ENCODE measurements at regions not wholly inside any gene's neighbourhood (a gene's known extent, or its start where the extent isn't known, plus 50 kb on each side); places are given as distances from the start of the nearest gene placed in this dataset.

DNA sequence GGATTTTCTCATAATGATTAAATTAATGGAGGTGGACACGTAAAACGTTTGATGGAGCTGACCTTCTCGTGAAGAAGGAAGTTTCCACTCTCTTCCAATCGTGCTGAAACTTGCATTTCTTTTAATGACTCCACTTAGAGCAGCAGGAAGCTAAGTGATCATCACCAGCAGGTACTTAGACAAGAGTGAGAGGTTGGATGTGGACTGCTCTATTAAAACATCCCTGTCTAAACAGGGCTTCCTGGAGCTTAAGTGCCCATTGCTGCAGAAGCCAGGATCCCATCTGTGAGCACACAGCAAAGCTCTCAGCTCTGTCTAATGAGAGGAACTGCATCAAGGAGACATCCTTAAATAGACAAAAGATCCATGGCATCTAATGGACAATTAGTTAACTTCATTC, 1539.5 kb upstream of the CELF4 start:
- DNase-seq, result peak; percentile 7

DNA sequence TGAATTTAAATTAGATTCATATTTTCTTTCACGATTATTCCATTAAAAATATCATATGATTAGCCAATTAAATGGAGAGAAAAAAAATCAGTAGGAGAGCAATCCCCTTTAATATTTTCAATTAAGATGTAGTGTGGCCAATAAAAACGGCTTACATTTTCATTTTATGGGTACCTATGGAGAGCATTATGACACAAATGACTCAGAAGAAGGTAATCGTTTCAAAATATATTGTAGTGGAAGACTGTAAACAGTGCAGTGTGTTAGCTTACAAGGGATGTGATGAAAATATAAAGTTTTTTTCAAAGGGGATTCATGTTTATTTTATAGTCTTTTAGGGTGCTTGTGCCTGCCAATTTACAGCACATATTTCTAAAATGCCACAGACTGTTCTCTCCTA, 1507.4 kb upstream of the CELF4 start:
- no peak for DNase-seq

DNA sequence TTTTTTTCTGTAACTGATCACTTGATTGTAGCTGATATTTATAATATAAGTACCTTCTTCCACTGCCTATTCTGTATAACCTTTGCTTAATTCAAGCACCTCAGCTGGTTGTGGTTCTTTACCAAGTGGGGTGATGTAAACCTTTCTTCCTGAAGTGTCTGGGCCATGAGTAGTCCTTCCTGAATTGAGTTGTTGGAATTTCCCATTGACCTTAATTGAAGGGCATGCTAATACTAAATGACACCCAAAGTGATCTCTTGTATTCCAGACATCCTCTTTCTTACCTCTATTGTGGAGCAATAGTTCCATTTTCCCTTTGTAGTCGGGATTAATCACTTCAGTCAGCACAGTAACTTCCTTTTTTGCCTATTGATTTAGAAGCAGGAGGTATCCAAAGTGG, 1496.8 kb upstream of the CELF4 start:
- peak; percentile 11 for DNase-seq

DNA sequence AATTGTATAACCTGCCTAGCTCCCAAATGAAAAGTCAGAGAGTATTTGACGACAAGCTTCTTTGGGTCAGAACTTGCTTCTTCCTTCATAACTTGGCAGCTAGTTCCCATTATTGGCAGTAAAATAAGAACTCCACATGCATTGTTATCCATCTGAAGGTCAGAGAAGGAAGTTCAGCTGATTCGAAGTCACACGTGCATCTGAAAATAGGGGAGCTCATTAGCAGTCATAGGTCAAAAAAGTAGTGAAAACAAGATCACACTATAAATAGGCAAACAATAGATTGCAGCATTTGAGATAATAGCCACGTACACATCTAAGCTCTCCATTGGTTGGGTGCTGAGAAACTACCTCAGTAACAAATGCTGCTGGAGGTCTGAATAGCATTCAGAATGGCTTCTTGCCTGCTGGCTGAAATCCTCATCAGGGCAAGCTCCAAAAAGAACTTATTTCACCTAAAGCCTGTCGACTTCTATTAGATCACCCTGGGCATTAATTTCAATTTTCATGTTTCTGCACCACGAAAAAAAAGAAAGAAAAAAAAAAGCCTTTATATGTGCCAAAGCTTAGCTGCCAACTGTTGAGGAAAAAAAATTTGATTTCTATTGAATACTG, 1492.9 kb upstream of the CELF4 start:
- no peak for DNase-seq

DNA sequence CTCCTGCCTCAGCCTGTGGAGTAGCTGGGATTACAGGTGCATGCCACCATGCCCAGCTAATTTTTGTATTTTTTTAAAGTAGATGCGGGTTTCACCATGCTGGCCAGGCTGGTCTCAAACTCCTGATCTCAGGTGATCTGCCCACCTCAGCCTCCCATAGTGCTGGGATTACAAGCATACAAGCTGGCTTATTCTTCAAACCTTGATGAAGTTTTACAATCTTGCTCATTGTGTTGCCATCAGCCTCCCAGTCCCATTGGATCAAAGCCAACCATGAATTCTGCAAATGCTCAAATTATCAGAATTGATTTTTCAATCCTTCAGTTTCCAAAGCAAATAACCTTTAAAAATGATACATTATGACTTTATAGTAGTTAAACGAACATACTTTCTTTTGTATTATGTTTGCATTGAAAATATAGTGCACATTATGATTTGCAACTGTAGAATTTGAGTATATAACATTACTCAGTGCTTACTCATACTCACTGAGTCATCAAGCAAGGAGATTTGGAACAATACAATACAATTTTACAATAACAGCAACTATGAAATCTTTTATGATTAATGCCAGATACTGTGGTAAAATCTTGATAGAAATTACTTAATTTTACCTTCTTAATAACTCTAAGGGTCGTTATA, 1491.9 kb upstream of the CELF4 start:
- peak; percentile 35 for DNase-seq

DNA sequence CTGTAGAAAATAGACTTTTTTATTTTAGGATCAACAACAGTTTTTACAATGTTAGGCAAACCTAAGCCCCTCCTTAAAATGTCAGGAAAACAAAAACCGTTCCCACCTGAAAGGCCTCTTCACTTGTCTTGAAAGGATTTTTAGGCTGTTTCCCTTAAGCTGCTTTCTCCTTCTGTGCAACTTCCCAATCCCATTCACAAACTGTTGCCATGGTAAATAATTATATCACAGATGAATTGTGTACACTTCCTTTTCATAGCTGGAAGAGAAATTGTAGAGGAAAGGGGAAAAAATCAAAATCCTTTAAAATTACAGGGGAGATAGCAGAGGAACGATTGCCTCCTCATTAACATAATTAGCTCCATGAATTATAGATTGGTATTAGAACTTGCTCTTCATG, 1488.0 kb upstream of the CELF4 start:
- peak; percentile 24 for DNase-seq

DNA sequence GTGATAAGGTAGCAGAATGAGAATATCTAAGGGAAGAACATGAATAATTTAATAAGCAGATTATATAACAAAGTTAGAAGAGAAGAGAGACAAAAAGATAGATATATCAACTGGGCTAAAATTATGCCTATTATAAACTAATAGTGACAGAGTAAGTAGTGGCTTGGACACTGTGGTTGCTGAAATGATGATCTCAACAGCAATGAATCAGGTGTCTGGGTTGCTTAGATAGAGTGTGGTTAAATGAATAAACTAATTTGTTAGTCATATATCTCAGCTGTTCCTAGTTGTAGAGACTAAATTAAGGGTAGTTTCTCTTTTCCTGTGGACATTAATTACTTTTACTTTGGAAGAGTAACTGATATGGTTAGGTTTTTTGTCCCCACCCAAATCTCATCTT, 1485.4 kb upstream of the CELF4 start:
- no peak for DNase-seq

DNA sequence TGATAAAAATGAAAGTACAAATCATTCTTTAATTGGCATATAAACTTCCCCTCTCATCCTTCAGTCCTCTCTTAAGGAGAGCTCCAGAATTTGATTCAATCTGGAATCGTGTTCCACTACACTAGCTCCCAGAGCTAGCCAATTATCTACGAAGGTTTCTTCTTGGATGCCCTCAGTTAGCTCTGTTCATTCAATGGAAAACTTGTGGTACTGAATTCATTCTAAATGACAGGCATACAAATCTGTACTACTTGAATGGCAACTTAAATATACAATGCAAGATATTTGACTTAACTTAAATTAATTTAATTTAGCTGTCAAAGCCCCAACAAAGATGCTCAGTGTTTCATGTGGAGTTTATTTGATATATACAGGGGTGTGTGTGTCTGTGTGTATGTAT, 1474.2 kb upstream of the CELF4 start:
- DNase-seq, result no peak

DNA sequence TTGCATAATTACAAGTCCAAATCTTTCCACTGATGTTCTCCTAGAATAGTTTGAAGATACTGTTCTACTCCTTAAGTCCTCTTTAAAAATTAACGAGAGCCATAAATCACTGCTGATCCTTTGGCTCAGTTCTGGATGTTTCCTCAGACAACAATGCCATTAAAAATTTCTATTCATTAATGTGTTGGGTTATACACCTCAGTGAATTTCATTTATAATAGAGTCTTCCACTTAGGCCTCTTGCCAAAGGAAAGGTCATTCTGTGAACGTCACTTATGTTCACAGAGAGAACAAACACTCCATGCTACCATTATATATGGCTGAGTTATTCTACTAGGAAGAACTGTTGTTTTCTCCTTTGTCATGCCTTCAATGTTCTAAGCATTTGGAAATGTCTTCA, 1472.3 kb upstream of the CELF4 start:
- peak; percentile 73 for DNase-seq

DNA sequence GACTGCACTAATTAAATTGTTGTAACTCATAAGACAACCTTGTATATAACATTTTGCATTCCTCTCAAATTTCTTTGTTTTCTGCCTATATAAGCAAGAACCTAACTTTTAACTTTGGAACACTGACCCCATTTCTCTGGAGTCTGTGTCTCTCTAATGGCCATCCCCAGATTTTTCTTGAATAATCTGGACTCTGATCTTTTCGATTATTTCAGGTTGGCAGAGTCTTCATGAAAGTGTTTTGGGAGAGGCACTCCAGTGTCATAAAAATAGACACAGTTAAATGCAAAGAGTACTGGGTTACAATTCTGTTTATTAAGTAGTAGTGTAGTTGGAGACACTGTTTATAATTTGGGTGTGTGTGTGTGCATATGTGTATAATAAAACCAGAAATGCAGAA, 1467.7 kb upstream of the CELF4 start:
- no peak for DNase-seq

DNA sequence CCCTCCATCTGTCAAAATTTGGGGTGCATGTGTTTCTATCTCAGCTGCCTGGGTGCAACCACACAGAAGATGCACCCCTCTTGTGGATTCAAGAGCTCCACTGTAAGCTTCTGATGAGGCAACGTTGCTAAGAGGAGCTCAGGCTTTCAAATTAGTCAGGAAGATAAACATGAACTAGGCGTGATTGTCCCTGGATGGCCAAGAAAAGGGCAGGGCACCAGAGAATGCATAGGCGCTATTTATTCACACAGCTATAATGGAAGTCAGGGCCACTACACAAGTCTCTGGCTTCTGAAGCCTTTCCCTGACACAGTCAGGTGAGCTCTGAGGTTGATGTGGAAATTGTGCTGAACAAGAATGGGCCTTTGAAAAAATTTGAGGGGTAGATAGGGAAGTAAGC, 1466.0 kb upstream of the CELF4 start:
- no peak for DNase-seq

DNA sequence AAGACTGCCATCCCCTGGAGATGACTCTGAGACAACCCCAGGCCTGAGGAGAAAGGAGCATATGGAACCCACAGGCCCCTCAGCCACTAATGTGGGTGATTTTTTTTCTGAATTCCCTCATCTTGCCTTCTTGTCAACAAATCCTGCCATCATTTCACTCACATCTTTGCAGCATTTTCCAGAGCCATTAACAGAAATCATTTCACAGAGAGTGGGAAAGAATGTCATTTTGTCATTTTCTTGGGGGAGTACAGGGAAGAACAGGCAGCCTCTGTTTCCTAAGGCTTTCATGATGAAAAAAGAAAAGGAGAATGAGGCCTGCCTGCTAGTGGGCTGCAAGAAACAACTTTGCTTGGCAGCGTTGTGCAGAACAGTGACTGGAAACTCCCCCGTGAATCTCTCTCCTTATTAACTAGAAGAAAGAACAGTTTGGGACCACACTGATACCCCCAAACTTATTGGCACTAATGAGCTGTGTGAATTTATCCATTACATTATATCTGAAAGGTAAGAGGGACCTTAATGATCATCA, 1464.6 kb upstream of the CELF4 start:
- DNase-seq, result no peak

DNA sequence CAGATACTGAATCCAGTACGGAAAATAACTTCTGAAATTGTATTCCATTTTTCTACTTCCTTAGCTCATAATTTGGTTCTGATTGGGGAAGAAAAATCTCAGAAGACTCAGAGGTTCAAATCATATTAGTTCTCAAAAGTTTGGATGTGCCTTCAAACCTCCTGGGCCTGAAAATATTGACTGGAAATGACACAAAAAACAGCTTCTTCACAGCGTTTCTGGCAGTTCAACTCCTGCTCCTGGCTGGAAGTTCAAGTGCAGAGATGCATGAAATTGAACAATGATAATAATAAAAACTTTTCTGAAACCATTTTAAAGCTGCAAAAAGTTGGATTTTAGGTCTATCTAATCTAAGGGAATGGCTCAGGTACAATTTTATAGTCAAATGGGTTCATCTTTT, 1459.9 kb upstream of the CELF4 start:
- DNase-seq, result no peak

DNA sequence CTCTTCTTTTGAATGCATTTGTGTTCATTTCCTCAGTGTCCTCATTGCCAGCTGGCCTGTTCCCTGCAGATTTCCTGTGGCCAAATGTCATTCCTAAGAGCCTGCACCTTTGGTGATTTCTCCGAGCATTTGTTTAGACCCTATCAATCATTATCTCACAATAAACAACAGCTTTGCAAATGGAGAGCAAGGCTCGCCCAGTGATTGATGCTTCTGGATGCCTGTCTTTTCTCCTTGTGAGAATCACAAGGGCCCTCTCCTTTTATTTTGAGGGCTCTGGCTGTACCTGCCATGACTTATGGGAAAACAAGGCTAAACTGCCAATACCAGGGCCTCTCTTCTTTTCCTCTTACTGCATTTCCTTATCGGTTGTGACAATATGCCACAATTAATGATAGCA, 1454.4 kb upstream of the CELF4 start:
- DNase-seq, result peak; percentile 65

DNA sequence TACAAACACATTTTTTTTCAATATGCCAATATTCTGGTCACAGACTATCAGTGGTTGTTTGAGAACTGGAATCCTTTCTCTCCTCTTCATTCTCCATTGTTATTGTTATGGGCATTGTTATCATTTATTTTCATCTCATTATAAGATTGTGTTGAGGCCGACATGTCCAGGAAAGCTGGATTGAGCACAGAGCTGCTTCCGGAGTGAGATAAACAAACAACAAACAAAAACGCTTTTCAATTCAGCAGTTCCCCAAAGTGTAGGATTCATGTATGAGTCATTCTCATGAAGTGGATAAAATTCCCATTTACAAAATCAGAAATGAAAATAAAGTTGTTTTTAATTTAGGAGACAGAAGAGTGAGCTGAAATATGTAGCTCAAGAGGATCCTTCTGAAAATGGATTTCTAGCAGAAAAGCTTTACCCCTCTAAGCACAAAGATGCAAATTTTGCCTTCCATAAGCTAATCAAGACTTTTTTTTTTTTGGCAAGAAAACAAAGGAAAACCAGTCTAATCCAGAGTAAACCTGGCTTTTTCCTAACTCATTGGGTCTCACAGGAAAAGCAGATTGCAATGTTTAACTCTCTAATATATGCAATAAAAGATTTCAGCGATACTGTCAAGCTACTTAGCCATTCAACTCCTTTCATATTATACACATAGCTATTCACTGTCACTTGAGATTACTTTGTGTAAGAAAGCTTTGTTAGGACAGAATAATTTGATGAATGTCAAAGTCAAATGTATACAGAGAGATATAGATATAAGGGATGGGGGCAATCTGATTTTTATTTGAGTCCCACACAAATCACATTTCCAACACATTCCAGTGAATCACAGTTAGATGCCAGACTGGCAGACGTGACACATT, 1441.7 kb upstream of the CELF4 start:
- no peak for DNase-seq

DNA sequence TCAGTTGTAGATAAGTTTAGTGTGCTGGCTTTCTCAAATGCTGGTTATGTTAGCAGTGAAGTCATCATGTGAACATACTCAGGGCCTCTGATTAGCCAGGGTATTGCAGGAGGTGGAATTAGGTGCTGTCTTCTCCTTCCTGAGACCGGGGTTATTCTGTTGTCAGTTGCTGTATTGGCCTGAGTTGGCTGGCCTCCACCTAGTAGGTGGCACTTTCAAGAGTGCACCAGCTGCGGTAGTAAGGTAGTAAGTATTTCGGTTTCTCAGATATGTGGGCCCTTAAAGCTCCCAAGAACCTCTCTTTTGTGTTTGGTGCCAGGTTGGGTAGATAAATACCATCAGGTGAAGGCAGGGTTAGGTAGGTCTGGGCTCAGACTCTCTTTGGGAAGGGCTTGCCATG, 1430.5 kb upstream of the CELF4 start:
- DNase-seq, result no peak

DNA sequence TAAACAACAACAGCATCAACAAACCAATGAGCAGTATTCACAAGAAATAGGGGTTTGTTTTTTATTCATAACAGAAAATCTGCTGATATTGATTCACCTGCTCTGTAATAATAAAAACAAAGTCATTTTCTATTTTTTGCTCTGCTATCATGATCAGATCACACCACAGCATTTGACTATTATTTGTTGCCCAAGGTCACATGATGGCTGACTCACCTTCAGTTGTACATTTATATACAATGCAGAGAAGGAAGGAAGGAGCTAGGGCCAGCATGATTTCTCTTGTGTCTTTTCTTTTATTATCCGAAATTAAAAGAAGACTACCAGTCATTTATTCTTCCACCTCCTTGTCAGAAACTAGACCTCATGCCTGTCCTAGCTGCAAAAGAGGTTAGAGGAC, 1427.7 kb upstream of the CELF4 start:
- DNase-seq, result peak; percentile 33

DNA sequence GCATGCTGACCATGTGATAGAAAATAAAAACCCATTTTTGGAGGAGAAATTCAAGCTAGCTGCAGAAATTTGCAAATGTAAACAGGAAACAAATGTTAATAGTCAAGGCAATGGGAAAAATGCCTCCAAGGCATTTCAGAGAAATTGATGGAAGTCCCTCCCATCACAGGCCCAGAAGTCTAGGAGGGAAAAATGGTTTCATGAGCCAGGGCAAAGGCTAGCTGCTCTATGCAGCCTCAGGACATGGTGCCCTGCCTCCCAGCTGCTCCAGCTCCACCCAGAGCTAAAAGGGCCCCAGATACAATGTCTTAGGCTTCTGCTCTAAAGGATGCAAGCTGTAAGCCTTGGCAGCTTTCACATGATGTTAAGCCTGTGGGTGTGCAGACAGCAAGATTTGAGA, 1419.4 kb upstream of the CELF4 start:
- DNase-seq, result no peak

DNA sequence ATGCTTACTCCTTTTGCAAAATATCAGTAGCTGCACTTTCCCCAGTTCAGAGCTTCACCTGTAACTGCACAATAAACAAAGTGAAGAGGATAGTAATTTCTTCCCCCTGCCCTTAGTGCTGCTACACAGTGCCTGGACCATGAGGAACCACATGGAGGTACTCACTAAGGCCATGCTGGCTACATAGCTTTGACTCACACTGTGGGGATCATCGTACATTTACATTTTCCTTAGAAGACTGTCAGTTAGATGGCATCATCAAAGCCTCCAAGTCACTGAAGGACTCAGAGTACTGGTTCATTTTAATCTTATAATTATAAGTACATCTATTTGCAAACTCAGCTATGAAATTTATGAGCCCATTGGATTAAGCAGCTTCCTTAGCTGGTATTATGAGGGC, 1416.5 kb upstream of the CELF4 start:
- no peak for DNase-seq

DNA sequence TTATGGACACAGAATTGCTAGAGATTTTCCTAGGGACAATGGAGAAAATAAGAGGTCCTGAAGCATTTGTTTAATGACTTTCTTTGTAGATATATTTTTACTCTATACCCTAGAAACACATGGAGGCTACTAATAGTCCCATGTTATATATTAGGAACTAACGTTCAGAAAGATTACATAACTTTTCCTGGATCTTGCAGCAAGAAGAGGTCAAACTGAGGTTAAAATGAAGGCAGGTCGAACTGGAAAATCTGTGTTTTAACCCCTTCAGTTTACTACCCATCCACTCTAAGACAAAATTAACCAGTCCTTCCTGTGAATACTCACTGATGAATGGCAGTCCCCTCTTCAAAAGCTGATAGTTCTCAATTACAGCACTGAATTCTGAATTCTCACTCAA, 1415.8 kb upstream of the CELF4 start:
- DNase-seq, result no peak

DNA sequence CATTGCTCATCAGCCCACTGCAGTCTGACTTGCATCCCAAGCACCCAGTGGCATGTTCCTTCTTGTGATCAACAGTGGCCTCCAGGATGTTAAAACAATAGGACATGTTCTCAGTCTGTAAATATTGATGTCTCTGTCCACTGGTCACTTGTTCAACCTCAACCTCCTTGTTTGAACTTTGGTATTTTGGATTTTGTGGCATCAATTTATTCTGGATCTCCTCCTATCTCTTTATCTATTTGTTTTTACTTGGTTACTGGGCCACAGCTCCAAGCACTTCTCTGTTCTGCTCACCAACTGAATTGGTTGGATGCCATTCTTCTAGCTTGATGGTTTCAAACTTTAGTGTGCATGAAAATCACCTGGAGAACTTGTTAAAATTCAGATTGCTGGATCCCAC, 1414.8 kb upstream of the CELF4 start:
- DNase-seq, result no peak

DNA sequence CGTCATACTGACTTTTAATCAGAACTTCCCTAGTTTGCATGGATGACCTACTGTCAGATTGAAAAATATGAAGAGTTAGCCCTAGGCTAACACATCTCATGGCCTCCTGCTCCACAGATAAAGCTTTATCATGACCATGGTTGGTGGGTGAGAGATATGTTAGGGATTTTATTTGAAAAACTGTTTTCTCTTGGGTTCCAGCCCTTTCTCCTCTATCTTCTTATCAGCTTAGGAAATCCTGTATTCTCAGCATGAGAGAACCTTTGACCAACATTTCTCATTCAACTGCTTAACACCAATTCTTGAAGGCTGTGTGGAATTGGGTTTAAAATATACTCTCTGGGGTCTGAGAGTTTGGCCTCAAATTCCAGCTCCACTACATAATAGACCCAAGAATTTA, 1407.0 kb upstream of the CELF4 start:
- DNase-seq, result no peak

DNA sequence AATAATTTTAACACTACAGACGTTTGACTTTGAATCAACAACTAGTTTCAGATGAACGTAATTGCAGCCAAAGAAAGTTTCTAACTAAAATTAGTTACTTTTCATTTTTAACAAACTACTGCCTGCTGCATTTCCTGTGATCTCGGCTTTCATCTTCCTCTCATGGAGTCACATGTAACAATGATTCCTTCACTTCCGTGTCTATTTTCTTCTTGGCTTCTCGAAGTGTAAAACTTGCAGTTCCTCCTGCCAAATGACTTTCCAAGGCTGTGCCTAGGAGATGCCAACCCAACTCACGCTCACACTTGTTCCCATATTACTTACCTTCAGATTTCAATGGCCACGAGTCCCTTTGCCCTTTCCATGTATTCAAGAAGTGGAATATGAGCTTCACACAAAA, 1406.3 kb upstream of the CELF4 start:
- no peak for DNase-seq

DNA sequence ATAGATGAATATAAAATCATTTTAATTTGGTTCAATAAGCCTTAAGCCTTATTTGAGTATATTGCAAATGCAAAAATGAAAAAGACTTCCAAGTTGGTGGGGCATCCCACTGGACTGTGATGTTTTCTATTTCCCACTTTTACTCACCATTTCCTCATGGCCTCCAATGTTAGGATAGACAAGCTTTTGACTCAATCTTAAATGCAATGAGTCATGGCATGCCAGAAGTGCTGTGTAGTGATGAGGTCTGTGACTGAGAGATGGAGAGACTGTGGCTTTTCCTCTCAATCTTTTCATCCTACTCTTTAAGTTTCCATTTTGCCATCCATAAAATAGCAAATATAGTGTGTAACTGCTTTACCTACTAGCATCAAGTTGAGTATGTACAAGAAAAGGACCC, 1401.2 kb upstream of the CELF4 start:
- no peak for DNase-seq

All from DMS53 (cell line).